ENCODE measurements at regions not wholly inside any gene's neighbourhood (a gene's known extent, or its start where the extent isn't known, plus 50 kb on each side); places are given as distances from the start of the nearest gene placed in this dataset.
"Not testable (repeated sequence)": the region's sequence is repeated elsewhere in the genome, so short reads cannot be mapped to it uniquely, and the experiment has no call there.

DNA sequence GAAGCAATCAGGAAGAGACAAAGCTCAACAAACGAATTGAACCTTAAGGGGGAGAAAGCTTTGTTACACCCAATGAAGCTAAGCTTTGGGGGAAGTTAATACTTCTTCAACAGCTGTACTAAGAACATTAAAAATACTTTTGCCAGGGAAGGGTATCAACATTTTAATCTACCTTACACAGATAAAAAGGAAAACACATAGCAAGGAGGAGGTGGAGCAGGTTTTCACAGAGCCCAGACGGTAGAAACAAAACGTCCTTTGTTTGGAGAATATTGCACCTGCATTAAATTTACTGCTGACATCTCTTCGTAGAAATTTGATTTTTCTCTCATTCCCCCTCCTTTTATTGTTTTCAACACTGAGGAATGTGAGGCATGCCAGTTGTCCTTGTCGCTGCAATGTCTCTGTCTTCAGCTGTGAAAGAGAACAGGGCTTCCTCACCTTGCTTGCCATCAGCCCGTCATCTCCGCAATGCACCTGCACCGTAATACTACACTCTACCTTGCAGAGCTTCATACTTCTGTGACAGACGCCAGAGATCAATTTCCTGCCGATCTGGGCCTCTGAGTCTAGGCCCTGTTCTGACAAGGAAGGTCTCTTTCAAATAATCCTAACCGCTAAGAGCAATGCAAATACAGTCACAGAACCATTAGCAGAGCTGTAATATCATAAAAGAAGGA, 270.8 kb downstream of the SPRY2 start:
- DNase-seq = no peak

DNA sequence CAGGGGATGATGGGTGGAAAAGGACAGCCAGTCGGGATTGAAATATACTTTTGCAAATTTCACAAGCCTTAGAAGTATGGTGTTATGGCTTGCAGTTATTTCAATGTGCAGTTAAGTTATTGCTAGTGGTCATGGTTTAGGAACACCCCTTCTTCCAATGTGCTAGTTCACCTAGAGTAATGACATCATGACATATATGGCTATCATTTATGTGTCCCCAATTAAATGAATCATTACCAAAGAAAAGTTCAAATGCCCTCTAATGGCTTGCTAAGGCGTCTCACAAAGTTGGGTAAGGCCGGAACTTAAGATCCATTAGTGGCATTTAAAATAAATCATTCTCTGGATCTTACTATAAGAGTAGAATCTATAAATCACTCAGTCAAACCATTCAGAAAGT, 271.6 kb downstream of the SPRY2 start:
- no peak for DNase-seq

GRCh38 chr13:80065996-80066395, 274.9 kb downstream of the SPRY2 start:
- DNase-seq = no peak

GRCh38 chr13:80062416-80062815, 278.5 kb downstream of the SPRY2 start:
- not testable (repeated sequence) for DNase-seq

DNA sequence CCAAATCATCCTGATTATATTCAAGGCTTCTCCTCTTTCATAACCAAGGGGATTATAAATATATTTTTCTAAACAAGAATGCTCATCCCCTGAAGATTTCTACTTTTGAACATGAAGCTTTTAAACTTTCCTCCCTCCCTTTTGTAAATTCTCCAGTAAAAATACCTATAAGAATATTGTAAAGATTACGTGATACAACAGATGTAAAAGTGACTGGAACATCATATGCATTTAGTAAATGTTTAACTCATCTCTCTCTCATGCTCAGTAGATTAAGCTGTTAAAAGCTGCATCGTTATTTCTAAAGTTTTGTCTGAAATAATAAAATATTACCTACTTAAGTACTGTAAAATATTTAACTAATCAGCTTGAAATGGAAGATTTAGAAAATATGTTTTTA, 281.1 kb downstream of the SPRY2 start:
- no peak for DNase-seq

- DNase-seq = no peak
Observed at GRCh38 chr13:80058626-80059025, 282.3 kb downstream of the SPRY2 start.

GRCh38 chr13:80055847-80056246, 285.1 kb downstream of the SPRY2 start:
- no peak for DNase-seq

DNA sequence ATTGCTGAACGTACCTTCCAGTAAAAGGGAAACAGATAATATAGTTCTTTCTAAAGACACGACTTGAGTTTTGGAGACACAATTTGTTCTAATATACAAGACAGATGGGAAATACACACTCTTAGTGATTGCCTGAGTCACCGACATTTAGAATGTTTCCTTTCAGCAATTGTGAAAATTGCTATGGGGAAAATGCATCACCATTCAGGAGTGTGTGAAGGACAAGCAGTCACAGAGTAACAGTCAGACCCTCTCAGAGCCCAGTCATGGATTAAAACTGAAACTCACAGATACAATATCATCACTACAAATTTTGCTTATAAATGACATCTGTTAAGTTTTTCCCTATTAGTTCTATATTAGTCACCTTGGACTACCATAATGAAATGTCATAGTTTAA, 286.1 kb downstream of the SPRY2 start:
- DNase-seq = no peak

DNA sequence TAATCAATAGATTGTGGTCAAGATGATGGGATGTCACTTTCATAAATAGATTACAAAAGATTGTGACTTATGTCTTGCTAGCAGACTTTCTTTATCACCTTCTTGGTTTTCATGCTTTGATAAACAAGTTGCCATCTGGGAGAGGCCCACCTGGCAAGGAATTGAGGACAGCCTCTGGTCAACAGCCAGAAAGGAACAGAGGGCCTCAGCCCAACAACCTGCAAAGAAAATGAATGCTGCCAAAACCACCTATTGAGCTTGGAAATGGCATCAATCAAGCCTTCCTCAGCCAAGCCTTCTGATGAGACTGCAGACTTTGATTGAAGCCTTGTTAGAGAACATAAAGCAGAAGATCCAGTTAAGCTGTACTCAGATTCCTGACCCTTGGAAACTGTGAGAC, 288.6 kb downstream of the SPRY2 start:
- DNase-seq = no peak

GRCh38 chr13:80050252-80050651, 290.7 kb downstream of the SPRY2 start:
- DNase-seq = no peak

DNA sequence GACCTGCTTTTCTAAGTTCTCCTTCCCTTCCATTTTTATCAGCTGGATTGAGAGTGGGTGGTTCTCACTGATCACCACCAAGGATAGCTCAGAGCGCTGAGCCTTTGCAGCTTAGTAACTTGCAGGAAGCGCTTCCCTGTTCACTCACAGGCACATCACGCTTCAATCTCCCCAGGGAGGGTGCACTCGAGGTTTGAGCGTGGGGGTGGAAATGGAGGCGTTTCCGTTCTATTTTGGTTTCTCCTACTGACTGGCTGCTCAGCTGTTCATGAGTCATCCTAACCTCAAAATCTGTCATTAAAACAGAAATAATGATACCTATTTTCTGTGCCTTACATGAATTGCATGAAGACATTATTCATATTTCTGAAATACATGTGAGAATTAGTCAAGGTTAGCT, 292.1 kb downstream of the SPRY2 start:
- peak; percentile 74 for DNase-seq

GRCh38 chr13:80048030-80048429, 292.9 kb downstream of the SPRY2 start:
- DNase-seq = no peak

DNA sequence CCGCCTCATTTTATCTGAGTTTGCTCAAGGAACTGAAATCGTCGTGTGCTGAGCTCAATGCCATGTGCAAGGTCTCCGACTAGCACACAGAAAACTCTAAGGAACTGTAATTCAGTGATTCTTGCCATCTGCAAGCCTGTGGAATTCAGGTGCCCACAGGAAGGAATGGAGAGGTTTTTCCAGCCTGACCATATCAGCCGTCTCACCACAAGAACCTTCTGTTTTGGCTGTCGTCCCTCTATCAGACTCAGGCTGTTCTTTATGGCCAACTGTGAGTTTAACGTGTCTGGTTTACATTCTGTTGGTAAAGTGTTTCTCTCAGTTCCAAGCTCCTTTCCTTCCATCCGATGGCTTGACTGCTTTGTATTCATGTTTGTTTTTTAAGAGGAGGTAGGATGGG, 293.5 kb downstream of the SPRY2 start:
- no peak for DNase-seq

GRCh38 chr13:80040981-80041317, 300.0 kb downstream of the SPRY2 start:
- DNase-seq = no peak

- DNase-seq = no peak
Observed at GRCh38 chr13:80040196-80040980, 300.5 kb downstream of the SPRY2 start.

GRCh38 chr13:80039000-80039399, 301.9 kb downstream of the SPRY2 start:
- no peak for DNase-seq

- DNase-seq = no peak
Observed at GRCh38 chr13:80038371-80038770, 302.6 kb downstream of the SPRY2 start.

DNA sequence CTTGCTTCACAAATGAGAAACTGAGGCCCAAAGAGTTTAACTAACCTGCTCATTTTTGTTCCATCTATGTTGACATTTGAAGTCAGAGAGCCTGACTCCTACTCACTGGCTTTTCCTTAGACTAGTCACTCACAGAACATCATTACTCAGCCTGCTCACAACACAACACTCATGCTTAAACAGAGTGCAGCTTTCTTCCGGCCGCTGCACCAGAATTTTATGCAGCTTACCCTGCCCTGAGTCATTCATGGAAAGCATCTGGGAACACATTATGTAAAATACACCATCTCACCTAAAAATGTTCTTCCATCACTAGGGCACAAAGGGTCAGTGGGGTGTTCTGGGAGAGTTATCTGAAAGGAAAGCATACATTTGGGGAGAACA, 303.4 kb downstream of the SPRY2 start:
- DNase-seq = no peak

GRCh38 chr13:80036845-80037504, 304.0 kb downstream of the SPRY2 start:
- no peak for DNase-seq

DNA sequence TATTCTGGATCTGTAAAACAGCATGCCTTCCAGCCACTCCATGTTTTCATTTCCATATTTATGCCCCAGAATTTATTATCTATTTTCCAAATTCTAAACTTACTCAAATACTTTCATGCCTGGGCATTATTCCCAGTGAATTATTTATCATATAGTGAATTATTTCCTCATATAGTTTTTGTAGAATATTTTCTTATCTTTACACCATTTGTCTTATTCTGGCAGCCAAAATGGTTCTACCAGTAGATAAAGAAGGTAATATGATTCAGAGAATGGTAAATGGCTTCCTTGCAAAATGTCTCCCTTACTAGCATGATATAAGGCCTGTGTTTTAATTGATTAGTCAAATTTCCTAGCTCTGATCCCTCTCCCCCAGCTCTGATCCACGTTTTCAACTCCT, 305.8 kb downstream of the SPRY2 start:
- no peak for DNase-seq

GRCh38 chr13:80033951-80034350, 307.0 kb downstream of the SPRY2 start:
- no peak for DNase-seq

DNA sequence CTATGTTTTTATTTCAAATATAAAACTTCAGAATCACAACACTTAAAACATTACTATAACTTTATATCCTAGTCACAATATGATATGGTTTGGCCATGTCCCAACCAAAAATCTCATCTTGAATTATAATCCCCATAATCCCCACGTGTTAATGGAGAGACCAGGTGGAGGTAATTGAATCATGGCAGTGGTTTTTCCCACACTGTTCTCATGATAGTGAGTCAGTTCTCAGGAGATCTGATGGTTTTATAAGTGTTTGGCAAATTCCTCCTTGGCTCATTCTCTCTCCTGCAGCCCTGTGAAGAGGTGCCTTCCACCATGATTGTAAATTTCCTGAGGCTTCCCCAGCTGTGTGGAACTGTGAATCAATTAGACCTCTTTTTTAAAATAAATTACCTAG, 307.6 kb downstream of the SPRY2 start:
- DNase-seq = no peak

- DNase-seq = no peak
Observed at GRCh38 chr13:80030491-80030890, 310.4 kb downstream of the SPRY2 start.

DNA sequence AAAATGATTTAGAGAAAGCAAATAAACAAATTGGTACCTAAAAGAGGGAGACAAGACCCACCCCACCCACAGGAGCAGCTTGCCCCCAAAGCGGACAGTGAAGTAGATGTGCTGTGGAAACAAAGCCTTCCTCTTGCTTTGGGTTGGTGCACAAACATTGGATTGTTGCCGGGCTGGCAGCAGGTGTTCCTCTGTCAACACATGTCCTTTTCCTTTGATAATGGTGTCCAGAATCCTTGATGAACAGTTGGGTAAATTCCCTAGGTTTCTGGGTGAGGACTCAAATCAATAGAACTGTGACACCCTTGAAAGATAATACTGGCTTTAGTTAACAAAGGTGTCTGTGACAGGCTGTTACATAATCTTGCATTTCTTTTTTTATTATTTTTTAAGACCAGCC, 311.8 kb downstream of the SPRY2 start:
- no peak for DNase-seq
